Colonic mucosa (tissue), 4 donors: ENCODE measurements at regions not wholly inside any gene's neighbourhood (a gene's known extent, or its start where the extent isn't known, plus 50 kb on each side); places are given as distances from the start of the nearest gene placed in this dataset.

Source experiments
- DNase-seq: peaks from one replicate; pipeline ENCODE4 v3.0.0-alpha.2; 2020
- H3K27ac ChIP-seq: fragments of 200-600 bp; one replicate; pipeline ENCODE4 v1.8.0; 2021
- H3K27me3 ChIP-seq: fragments of 200-600 bp; one replicate; pipeline ENCODE4 v1.8.0; 2021
- H3K36me3 ChIP-seq: fragments of 200-600 bp; one replicate; pipeline ENCODE4 v1.8.0; 2021
- H3K4me1 ChIP-seq: fragments of 200-600 bp; one replicate; pipeline ENCODE4 v1.8.0; 2021; ENCODE audit warnings: mild to moderate bottlenecking
- H3K4me3 ChIP-seq: fragments of 200-600 bp; one replicate; pipeline ENCODE4 v1.8.0; 2021
- H3K9ac ChIP-seq, 2 donors: one replicate each; pipeline ENCODE4 v1.7.0; 2013; ENCODE audit warnings: control low read depth in 2 of 2, low read depth in 2 of 2, low read length in 2 of 2
- H3K9me3 ChIP-seq: fragments of 200-600 bp; one replicate; pipeline ENCODE4 v1.8.0; 2021
- CTCF ChIP-seq: fragments of 200-600 bp; IDR thresholded peaks from one replicate; pipeline ENCODE4 v1.8.0; 2022; ENCODE audit warnings: antibody characterized with exemption, mild to moderate bottlenecking
- intact Hi-C: fragments of 100-400 bp; cut with DNase I; formaldehyde crosslinking; loops from one replicate; pipeline ENCODE4 v1.14.1; 2022
- donor health status: healthy.
- donor health status: DM: no; HTN: no; CAD: no.
- donor health status: DM: no; HTN: no; CAD: no.

GRCh38 chrX:39765327-39765726, 332.4 kb downstream of the BCOR start:
- H3K9me3 ChIP-seq: no peaks in the 10 kb centered on the region
- intact Hi-C loops: no loop called here
- no peak overlapping the region for H3K9ac ChIP-seq
- no peaks in the 10 kb centered on the region for H3K4me1 ChIP-seq
- DNase-seq: no peak
- H3K27ac ChIP-seq: no peak overlapping the region
- no peaks in the 10 kb centered on the region for H3K36me3 ChIP-seq
- no peak overlapping the region for H3K4me3 ChIP-seq
- H3K27me3 ChIP-seq: no peaks in the 10 kb centered on the region
- TF ChIP-seq CTCF: no peak

- Histone ChIP-seq H3K4me3 (no peak overlapping the region), H3K27ac (no peak overlapping the region), H3K36me3 (no peaks in the 10 kb centered on the region), H3K27me3 (no peaks in the 10 kb centered on the region), H3K9me3 (no peaks in the 10 kb centered on the region), H3K9ac (no peak overlapping the region), H3K4me1 (no peaks in the 10 kb centered on the region)
- no peak for TF ChIP-seq CTCF
- DNase-seq: no peak
- intact Hi-C loops: no loop called here
Measured at GRCh38 chrX:39766085-39766726, 331.6 kb downstream of the BCOR start.

- TF ChIP-seq CTCF: no peak
- H3K27me3 ChIP-seq: no peaks in the 10 kb centered on the region
- no peak for DNase-seq
- no peak overlapping the region for H3K9ac ChIP-seq
- intact Hi-C loops: no loop called here
- H3K27ac ChIP-seq: no peak overlapping the region
- no peak overlapping the region for H3K4me3 ChIP-seq
- H3K4me1 ChIP-seq: no peaks in the 10 kb centered on the region
- H3K36me3 ChIP-seq: no peaks in the 10 kb centered on the region
- no peaks in the 10 kb centered on the region for H3K9me3 ChIP-seq
Measured at GRCh38 chrX:39766855-39767254, 330.9 kb downstream of the BCOR start.

- intact Hi-C loops: no loop called here
- no peak overlapping the region for H3K9ac ChIP-seq
- no peak overlapping the region for H3K27ac ChIP-seq
- no peaks in the 10 kb centered on the region for H3K9me3 ChIP-seq
- TF ChIP-seq CTCF: no peak
- no peaks in the 10 kb centered on the region for H3K27me3 ChIP-seq
- no peaks in the 10 kb centered on the region for H3K36me3 ChIP-seq
- DNase-seq: no peak
- H3K4me1 ChIP-seq: no peaks in the 10 kb centered on the region
- H3K4me3 ChIP-seq: no peak overlapping the region
Measured at GRCh38 chrX:39767446-39767845, 330.3 kb downstream of the BCOR start.

- no peak overlapping the region for H3K4me3 ChIP-seq
- intact Hi-C loops: no loop called here
Measured at GRCh38 chrX:39769748-39770147, 328.0 kb downstream of the BCOR start.

More at GRCh38 chrX:39769748-39770147, 328.0 kb downstream of the BCOR start:
- no peaks in the 10 kb centered on the region for H3K9me3 ChIP-seq
- no peaks in the 10 kb centered on the region for H3K36me3 ChIP-seq
- no peak overlapping the region for H3K27ac ChIP-seq
- no peak for DNase-seq
- no peak overlapping the region for H3K9ac ChIP-seq
- no peaks in the 10 kb centered on the region for H3K27me3 ChIP-seq
- no peak for TF ChIP-seq CTCF
- H3K4me1 ChIP-seq: no peaks in the 10 kb centered on the region
